IPS DF 6.9 (cell line): ENCODE measurements at regions not wholly inside any gene's neighbourhood (a gene's known extent, or its start where the extent isn't known, plus 50 kb on each side); places are given as distances from the start of the nearest gene placed in this dataset.
"Not testable (repeated sequence)": the region's sequence is repeated elsewhere in the genome, so short reads cannot be mapped to it uniquely, and the experiment has no call there.

Experiments used
- DNase-seq: peaks from one replicate; pipeline ENCODE4 v3.0.0-alpha.2; 2013; ENCODE audit warnings: low read depth, low spot score
- H3K27ac ChIP-seq: one replicate; pipeline ENCODE4 v1.5.1; 2013; ENCODE audit warnings: low read length, control low read depth
- H3K27me3 ChIP-seq: 2 replicates; pipeline ENCODE4 v1.6.1; 2013; ENCODE audit warnings: mild to moderate bottlenecking, low read length; ENCODE audit not compliant: control insufficient read depth, insufficient read depth
- H3K36me3 ChIP-seq: 2 replicates; pipeline ENCODE4 v1.6.1; 2013; ENCODE audit warnings: low read length; ENCODE audit not compliant: control insufficient read depth, insufficient read depth
- H3K4me1 ChIP-seq: 2 replicates; pipeline ENCODE4 v1.6.1; 2013; ENCODE audit warnings: low read length; ENCODE audit not compliant: control insufficient read depth, insufficient read depth
- H3K4me3 ChIP-seq: 2 replicates; pipeline ENCODE4 v1.5.1; 2013; ENCODE audit warnings: mild to moderate bottlenecking, low read length
- H3K9me3 ChIP-seq: 2 replicates; pipeline ENCODE4 v1.6.1; 2013; ENCODE audit warnings: low read length, inconsistent platforms; ENCODE audit not compliant: control insufficient read depth, insufficient read depth
- WGBS: extraction: QIAGEN DNeasy Blood & Tissue Kit; methylation state at CpG from one replicate; pipeline ENCODE4 v1.1.7; 2013; ENCODE audit warnings: mixed read lengths, missing lambda C conversion rate; ENCODE audit not compliant: insufficient read length, insufficient coverage; 5-methylcytosine and 5-hydroxymethylcytosine counted together

- no peaks in the 10 kb centered on the region for H3K36me3 ChIP-seq
- no peaks in the 10 kb centered on the region for H3K27me3 ChIP-seq
- H3K4me3 ChIP-seq, result no peak overlapping the region
- DNase-seq, result no peak
- H3K4me1 ChIP-seq, result peaks cover 6% of the 10 kb centered on the region
- WGBS, result no CpG with 5 or more reads among the region's 11 CpGs
- no peak overlapping the region for H3K27ac ChIP-seq
- no peaks in the 10 kb centered on the region for H3K9me3 ChIP-seq
Measured at GRCh38 chr12:131389054-131390013, 321.6 kb upstream of the SFSWAP start.

GRCh38 chr12:131390412-131391334, 320.2 kb upstream of the SFSWAP start:
- Histone ChIP-seq H3K27ac (no peak overlapping the region), H3K9me3 (no peaks in the 10 kb centered on the region), H3K27me3 (no peaks in the 10 kb centered on the region), H3K4me3 (no peak overlapping the region), H3K4me1 (peaks cover 6% of the 10 kb centered on the region), H3K36me3 (no peaks in the 10 kb centered on the region)
- DNase-seq, result peak; percentile 37
- no CpG with 5 or more reads among the region's 19 CpGs for WGBS

- Histone ChIP-seq H3K36me3 (no peaks in the 10 kb centered on the region), H3K27me3 (no peaks in the 10 kb centered on the region), H3K27ac (no peak overlapping the region), H3K9me3 (no peaks in the 10 kb centered on the region), H3K4me3 (no peak overlapping the region), H3K4me1 (peaks cover 4% of the 10 kb centered on the region; the same call in 1 of the 2 replicates)
- WGBS, result no CpG with 5 or more reads among the region's 10 CpGs
- no peak for DNase-seq
Measured at GRCh38 chr12:131391399-131391798, 319.5 kb upstream of the SFSWAP start.

- H3K4me3 ChIP-seq, H3K4me1 ChIP-seq, DNase-seq, H3K36me3 ChIP-seq, H3K9me3 ChIP-seq, H3K27ac ChIP-seq, H3K27me3 ChIP-seq: not testable (repeated sequence)
- WGBS, result no CpG with 5 or more reads among the region's 11 CpGs
Measured at GRCh38 chr12:131394752-131395151, 316.1 kb upstream of the SFSWAP start.

GRCh38 chr12:131395209-131395684, 315.6 kb upstream of the SFSWAP start:
- DNase-seq, H3K27ac ChIP-seq, H3K9me3 ChIP-seq, H3K4me1 ChIP-seq, H3K4me3 ChIP-seq, H3K36me3 ChIP-seq, H3K27me3 ChIP-seq: not testable (repeated sequence)
- 100% methylated on average over 5 of the region's 5 CpGs for WGBS

GRCh38 chr12:131395971-131396573, 314.8 kb upstream of the SFSWAP start:
- no peaks in the 10 kb centered on the region for H3K4me1 ChIP-seq

GRCh38 chr12:131397493-131398181, 313.3 kb upstream of the SFSWAP start:
- no peak for DNase-seq
- no peak overlapping the region for H3K4me3 ChIP-seq
- H3K36me3 ChIP-seq, result no peaks in the 10 kb centered on the region
- H3K27me3 ChIP-seq, result no peaks in the 10 kb centered on the region
- no CpG with 5 or more reads among the region's 5 CpGs for WGBS
- H3K9me3 ChIP-seq, result peaks cover 2% of the 10 kb centered on the region; the same call in 1 of the 2 replicates
- H3K27ac ChIP-seq, result no peak overlapping the region
- no peaks in the 10 kb centered on the region for H3K4me1 ChIP-seq

More at GRCh38 chr12:131395971-131396573, 314.8 kb upstream of the SFSWAP start:
- peaks cover 2% of the 10 kb centered on the region; the same call in 1 of the 2 replicates for H3K9me3 ChIP-seq
- H3K4me3 ChIP-seq, result no peak overlapping the region
- H3K36me3 ChIP-seq, result no peaks in the 10 kb centered on the region
- no peaks in the 10 kb centered on the region for H3K27me3 ChIP-seq
- 100% methylated on average over 1 of the region's 1 CpG for WGBS
- no peak for DNase-seq
- no peak overlapping the region for H3K27ac ChIP-seq

- H3K9me3 ChIP-seq, result peaks cover 2% of the 10 kb centered on the region; the same call in 1 of the 2 replicates
Measured at GRCh38 chr12:131399000-131399399, 311.9 kb upstream of the SFSWAP start.

GRCh38 chr12:131400668-131401294, 310.1 kb upstream of the SFSWAP start:
- not testable (repeated sequence) for H3K27ac ChIP-seq, H3K4me1 ChIP-seq, H3K27me3 ChIP-seq, H3K36me3 ChIP-seq, H3K4me3 ChIP-seq, H3K9me3 ChIP-seq, DNase-seq
- no CpG with 5 or more reads among the region's 4 CpGs for WGBS

More at GRCh38 chr12:131399000-131399399, 311.9 kb upstream of the SFSWAP start:
- no peak overlapping the region for H3K4me3 ChIP-seq
- DNase-seq, result no peak
- H3K4me1 ChIP-seq, result no peaks in the 10 kb centered on the region
- H3K27ac ChIP-seq, result no peak overlapping the region
- H3K27me3 ChIP-seq, result no peaks in the 10 kb centered on the region
- no peaks in the 10 kb centered on the region for H3K36me3 ChIP-seq
